ENCODE measurements at regions not wholly inside any gene's neighbourhood (a gene's known extent, or its start where the extent isn't known, plus 50 kb on each side); places are given as distances from the start of the nearest gene placed in this dataset.

DNA sequence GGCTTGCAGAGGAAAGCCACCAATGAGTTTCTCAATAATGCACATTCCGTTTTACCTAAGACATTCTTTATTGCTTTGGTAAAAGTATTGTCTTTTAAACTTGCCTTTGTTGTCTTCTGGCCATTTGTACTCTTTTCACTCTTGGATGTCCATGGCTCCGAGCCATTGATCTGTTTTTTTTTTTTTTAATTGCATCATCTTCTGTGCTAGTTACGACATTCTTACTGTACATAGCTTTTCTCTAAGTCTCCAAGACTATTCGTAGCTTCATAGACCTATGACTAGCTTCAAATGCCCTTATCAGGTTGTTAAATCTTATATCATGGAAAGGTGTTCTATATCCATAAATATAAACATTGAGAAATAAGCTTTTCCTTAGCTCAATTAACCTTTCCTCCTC is 1522.6 kb downstream of the FAM181B start:
- Mint-ChIP-seq H3K9me3 (no peaks in the 10 kb centered on the region), H3K4me1 (ENCODE audit: low read depth) (no peaks in the 10 kb centered on the region), H3K27ac (no peak overlapping the region), H3K4me3 (no peak overlapping the region), H3K27me3 (no peaks in the 10 kb centered on the region), H3K36me3 (ENCODE audit: low read depth) (no peaks in the 10 kb centered on the region)
- DNase-seq (no peak), ATAC-seq (no peak)
- CTCF ChIA-PET: no interaction called here
- POLR2A ChIA-PET: no interaction called here
- TF ChIP-seq, protein P1, sequence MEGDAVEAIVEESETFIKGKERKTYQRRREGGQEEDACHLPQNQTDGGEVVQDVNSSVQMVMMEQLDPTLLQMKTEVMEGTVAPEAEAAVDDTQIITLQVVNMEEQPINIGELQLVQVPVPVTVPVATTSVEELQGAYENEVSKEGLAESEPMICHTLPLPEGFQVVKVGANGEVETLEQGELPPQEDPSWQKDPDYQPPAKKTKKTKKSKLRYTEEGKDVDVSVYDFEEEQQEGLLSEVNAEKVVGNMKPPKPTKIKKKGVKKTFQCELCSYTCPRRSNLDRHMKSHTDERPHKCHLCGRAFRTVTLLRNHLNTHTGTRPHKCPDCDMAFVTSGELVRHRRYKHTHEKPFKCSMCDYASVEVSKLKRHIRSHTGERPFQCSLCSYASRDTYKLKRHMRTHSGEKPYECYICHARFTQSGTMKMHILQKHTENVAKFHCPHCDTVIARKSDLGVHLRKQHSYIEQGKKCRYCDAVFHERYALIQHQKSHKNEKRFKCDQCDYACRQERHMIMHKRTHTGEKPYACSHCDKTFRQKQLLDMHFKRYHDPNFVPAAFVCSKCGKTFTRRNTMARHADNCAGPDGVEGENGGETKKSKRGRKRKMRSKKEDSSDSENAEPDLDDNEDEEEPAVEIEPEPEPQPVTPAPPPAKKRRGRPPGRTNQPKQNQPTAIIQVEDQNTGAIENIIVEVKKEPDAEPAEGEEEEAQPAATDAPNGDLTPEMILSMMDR (IDR thresholded peaks at IDR 0.05): no peak
- intact Hi-C loops (cut with micrococcal nuclease): no loop called here

DNA sequence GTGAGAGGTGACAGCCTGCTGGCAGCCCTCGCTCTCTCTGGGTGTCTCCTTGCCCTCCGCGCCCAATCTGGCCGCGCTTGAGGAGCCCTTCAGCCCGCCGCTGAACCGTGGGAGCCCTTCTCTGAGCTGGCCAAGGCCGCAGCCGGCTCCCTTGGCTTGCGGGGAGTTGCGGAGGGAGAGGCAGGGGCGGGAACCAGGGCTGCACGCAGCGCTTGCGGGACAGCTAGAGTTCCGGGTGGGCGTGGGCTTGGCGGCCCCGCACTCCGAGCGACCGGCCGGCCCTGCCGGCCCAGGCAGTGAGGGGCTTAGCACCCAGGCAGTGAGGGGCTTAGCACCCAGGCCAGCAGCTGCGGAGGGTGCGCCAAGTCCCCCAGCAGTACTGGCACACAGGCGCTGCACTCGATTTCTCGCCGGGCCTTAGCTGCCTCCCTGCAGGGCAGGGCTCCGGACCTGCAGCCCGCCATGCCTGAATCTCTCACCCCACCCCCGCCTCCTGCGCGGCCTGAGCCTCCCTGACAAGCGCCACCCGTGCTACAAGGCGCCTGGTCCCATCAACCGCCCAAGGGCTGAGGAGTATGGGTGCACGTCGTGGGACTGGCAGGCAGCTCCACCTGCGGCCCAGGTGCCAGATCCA is 1526.1 kb downstream of the FAM181B start:
- Mint-ChIP-seq H3K4me1 (ENCODE audit: low read depth) (no peaks in the 10 kb centered on the region), H3K36me3 (ENCODE audit: low read depth) (no peaks in the 10 kb centered on the region), H3K27ac (no peak overlapping the region), H3K4me3 (no peak overlapping the region), H3K9me3 (no peaks in the 10 kb centered on the region), H3K27me3 (no peaks in the 10 kb centered on the region)
- TF ChIP-seq, protein P1 (IDR thresholded peaks at IDR 0.05): no peak
- POLR2A ChIA-PET: no interaction called here
- CTCF ChIA-PET: no interaction called here
- DNase-seq (no peak), ATAC-seq (no peak)
- intact Hi-C loops (cut with micrococcal nuclease): no loop called here

DNA sequence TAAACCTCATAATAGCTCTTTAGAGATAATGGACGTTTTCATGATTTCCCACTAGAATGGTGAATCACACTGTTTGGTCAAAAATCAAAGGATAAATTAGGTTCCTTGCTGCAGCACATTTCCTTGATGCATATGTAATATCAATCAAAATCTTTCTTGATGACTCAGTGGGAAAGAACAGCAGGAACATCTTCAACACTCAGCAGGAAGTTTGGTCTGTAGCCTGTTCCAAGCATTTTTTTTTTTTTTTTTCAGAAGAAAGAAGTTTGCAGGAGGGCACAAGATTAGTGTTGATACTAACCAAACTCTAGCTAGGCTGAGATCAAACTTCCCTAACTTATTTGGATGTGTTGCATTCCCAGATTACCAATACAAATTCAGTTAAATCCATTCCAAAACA is 1529.8 kb downstream of the FAM181B start:
- no peak overlapping the region for H3K27ac Mint-ChIP-seq
- ATAC-seq (no peak), DNase-seq (no peak)
- TF ChIP-seq, protein P1 (IDR thresholded peaks at IDR 0.05): no peak
- intact Hi-C loops (cut with micrococcal nuclease): no loop called here
- H3K9me3 Mint-ChIP-seq: peaks cover 8% of the 10 kb centered on the region
- H3K4me1 Mint-ChIP-seq (ENCODE audit: low read depth): no peaks in the 10 kb centered on the region
- POLR2A ChIA-PET: no interaction called here
- H3K36me3 Mint-ChIP-seq (ENCODE audit: low read depth): no peaks in the 10 kb centered on the region
- CTCF ChIA-PET: no interaction called here
- H3K27me3 Mint-ChIP-seq: no peaks in the 10 kb centered on the region
- H3K4me3 Mint-ChIP-seq: no peak overlapping the region

DNA sequence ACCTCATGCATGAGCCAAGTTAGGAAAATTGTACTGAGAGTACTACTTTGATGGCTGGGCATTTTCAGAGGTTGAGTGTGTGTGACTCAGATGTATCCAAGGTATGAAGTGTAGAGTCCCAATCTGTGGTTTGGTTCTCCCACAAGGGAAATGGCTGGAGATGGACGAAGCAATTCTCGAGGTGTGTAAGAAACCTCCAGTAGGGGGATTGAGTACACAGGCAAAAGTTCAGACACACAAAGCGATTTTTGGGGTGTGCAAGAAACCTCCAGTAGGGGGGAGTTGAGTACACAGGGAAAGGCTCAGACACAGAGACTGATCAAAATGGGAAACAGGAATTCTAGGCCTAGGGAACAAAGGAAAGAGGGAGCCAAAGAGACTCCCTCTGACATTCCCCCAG is 1536.3 kb downstream of the FAM181B start:
- CTCF ChIA-PET: no interaction called here

DNA sequence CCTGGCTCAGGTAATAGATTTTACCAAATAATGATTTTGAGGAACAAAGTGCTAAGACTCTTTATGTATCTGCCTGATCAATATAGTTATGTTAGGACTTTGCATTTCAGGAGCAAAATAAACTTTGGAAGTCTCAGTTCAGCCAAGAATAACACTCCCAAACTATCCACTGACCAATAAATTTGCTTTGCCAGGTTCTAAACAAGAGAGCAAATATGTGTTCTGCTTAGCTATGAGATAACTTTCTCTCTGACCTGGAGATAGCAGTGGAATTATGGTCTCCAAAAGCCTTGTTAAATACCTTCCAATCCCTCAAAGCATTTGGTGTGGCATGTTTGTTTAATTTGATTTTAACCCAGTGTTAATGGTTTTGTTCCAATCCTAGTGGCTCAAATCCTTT is 1541.1 kb downstream of the FAM181B start:
- ATAC-seq: no peak
- peaks cover 4% of the 10 kb centered on the region for H3K9me3 Mint-ChIP-seq
- no peaks in the 10 kb centered on the region for H3K27me3 Mint-ChIP-seq
- TF ChIP-seq, protein P1 (IDR thresholded peaks at IDR 0.05): no peak
- H3K4me3 Mint-ChIP-seq: no peak overlapping the region
- H3K27ac Mint-ChIP-seq: no peak overlapping the region
- DNase-seq: no peak
- ChIA-PET POLR2A (no interaction called here), CTCF (no interaction called here)
- intact Hi-C loops (cut with micrococcal nuclease): no loop called here
- no peaks in the 10 kb centered on the region for H3K4me1 Mint-ChIP-seq (ENCODE audit: low read depth)
- H3K36me3 Mint-ChIP-seq (ENCODE audit: low read depth): no peaks in the 10 kb centered on the region

More for the DNA sequence above, 1536.3 kb downstream of the FAM181B start:
- TF ChIP-seq, protein P1 (IDR thresholded peaks at IDR 0.05): no peak
- Mint-ChIP-seq H3K27ac (no peak overlapping the region), H3K4me3 (no peak overlapping the region), H3K27me3 (no peaks in the 10 kb centered on the region), H3K9me3 (peaks cover 14% of the 10 kb centered on the region), H3K4me1 (ENCODE audit: low read depth) (no peaks in the 10 kb centered on the region), H3K36me3 (ENCODE audit: low read depth) (no peaks in the 10 kb centered on the region)
- DNase-seq (no peak), ATAC-seq (no peak)
- POLR2A ChIA-PET: no interaction called here
- intact Hi-C loops (cut with micrococcal nuclease): no loop called here
